Esophagus (tissue), 2 donors: ENCODE measurements at regions not wholly inside any gene's neighbourhood (a gene's known extent, or its start where the extent isn't known, plus 50 kb on each side); places are given as distances from the start of the nearest gene placed in this dataset.

Experiments used
- H3K27ac ChIP-seq, 2 donors: one replicate each; pipeline ENCODE4 v1.5.1; 2013; ENCODE audit warnings: low read depth in 2 of 2, mild to moderate bottlenecking in 2 of 2, inconsistent platforms in 1 of 2, low read length in 1 of 2, moderate library complexity in 1 of 2
- H3K27me3 ChIP-seq, 2 donors: one replicate each; pipeline ENCODE4 v1.6.1; 2013; ENCODE audit warnings: low read length in 2 of 2, control low read depth in 1 of 2, mild to moderate bottlenecking in 1 of 2; ENCODE audit not compliant: insufficient read depth in 2 of 2, control insufficient read depth in 1 of 2
- H3K36me3 ChIP-seq, 2 donors: one replicate each; pipeline ENCODE4 v1.6.1; 2013; ENCODE audit warnings: low read length in 1 of 2; ENCODE audit not compliant: control insufficient read depth in 2 of 2, insufficient read depth in 2 of 2
- H3K4me1 ChIP-seq, 2 donors: one replicate each; pipeline ENCODE4 v1.6.1; 2013; ENCODE audit warnings: low read length in 1 of 2; ENCODE audit not compliant: control insufficient read depth in 2 of 2, insufficient read depth in 2 of 2
- H3K4me3 ChIP-seq, 2 donors: one replicate each; pipeline ENCODE4 v1.5.1; 2013; ENCODE audit warnings: low read length in 2 of 2, mild to moderate bottlenecking in 2 of 2, low read depth in 1 of 2, moderate library complexity in 1 of 2
- H3K9me3 ChIP-seq, 2 donors: one replicate each; pipeline ENCODE4 v1.6.1; 2013; ENCODE audit warnings: mild to moderate bottlenecking in 2 of 2, low read depth in 1 of 2, low read length in 1 of 2, moderate library complexity in 1 of 2; ENCODE audit not compliant: control insufficient read depth in 2 of 2, insufficient read depth in 1 of 2
- WGBS, 2 donors: extraction: QIAGEN DNeasy Blood & Tissue Kit; methylation state at CpG; one replicate each; pipeline ENCODE4 v1.1.7; 2013; 5-methylcytosine and 5-hydroxymethylcytosine counted together
- donor health status: healthy with polysubstance abuse.
- donor health status: Bipolar disorder and iron deficiency.

- no peaks in the 10 kb centered on the region for H3K36me3 ChIP-seq
- no peak overlapping the region for H3K27ac ChIP-seq
- H3K27me3 ChIP-seq: no peaks in the 10 kb centered on the region
- H3K9me3 ChIP-seq: no peaks in the 10 kb centered on the region
- 37 to 38% methylated on average over 10 of the region's 10 CpGs for WGBS, 2 donors
- H3K4me1 ChIP-seq: no peaks in the 10 kb centered on the region
- H3K4me3 ChIP-seq: no peak overlapping the region
These were observed 203.5 kb upstream of the MTNR1B start for GRCh38 chr11:92765965-92766371.

- H3K27me3 ChIP-seq: no peaks in the 10 kb centered on the region
- no peak overlapping the region for H3K27ac ChIP-seq
- H3K4me3 ChIP-seq: no peak overlapping the region
- H3K4me1 ChIP-seq: no peaks in the 10 kb centered on the region
- WGBS, 2 donors: 78 to 82% methylated on average over 7 of the region's 7 CpGs
- H3K36me3 ChIP-seq: no peaks in the 10 kb centered on the region
- no peaks in the 10 kb centered on the region for H3K9me3 ChIP-seq
These were observed 202.8 kb upstream of the MTNR1B start for GRCh38 chr11:92766698-92767097.

- Histone ChIP-seq H3K4me3 (no peak overlapping the region), H3K27ac (no peak overlapping the region), H3K4me1 (no peaks in the 10 kb centered on the region), H3K27me3 (no peaks in the 10 kb centered on the region), H3K9me3 (no peaks in the 10 kb centered on the region), H3K36me3 (no peaks in the 10 kb centered on the region)
- WGBS, 2 donors: 92 to 94% methylated on average over 1 of the region's 1 CpG
These were observed 202.0 kb upstream of the MTNR1B start for GRCh38 chr11:92767416-92767815.

- Histone ChIP-seq H3K4me1 (no peaks in the 10 kb centered on the region), H3K9me3 (no peaks in the 10 kb centered on the region), H3K36me3 (no peaks in the 10 kb centered on the region), H3K4me3 (no peak overlapping the region), H3K27ac (no peak overlapping the region), H3K27me3 (no peaks in the 10 kb centered on the region)
- 84 to 85% methylated on average over 5 of the region's 5 CpGs for whole genome bisulfite sequencing, 2 donors
These were observed 201.2 kb upstream of the MTNR1B start for GRCh38 chr11:92768121-92768840.

GRCh38 chr11:92769112-92769511 is 200.3 kb upstream of the MTNR1B start:
- Histone ChIP-seq H3K4me3 (no peak overlapping the region), H3K27me3 (no peaks in the 10 kb centered on the region), H3K9me3 (no peaks in the 10 kb centered on the region), H3K4me1 (no peaks in the 10 kb centered on the region), H3K27ac (no peak overlapping the region), H3K36me3 (no peaks in the 10 kb centered on the region)
- WGBS, 2 donors: 55 to 65% methylated on average over 2 of the region's 2 CpGs

GRCh38 chr11:92770419-92770818 is 199.0 kb upstream of the MTNR1B start:
- Histone ChIP-seq H3K4me3 (no peak overlapping the region), H3K9me3 (no peaks in the 10 kb centered on the region), H3K4me1 (no peaks in the 10 kb centered on the region), H3K27ac (no peak overlapping the region), H3K36me3 (no peaks in the 10 kb centered on the region), H3K27me3 (no peaks in the 10 kb centered on the region)
- WGBS, 2 donors: 92% methylated on average over 7 of the region's 7 CpGs

GRCh38 chr11:92770981-92771380 is 198.5 kb upstream of the MTNR1B start:
- H3K4me1 ChIP-seq: no peaks in the 10 kb centered on the region
- H3K9me3 ChIP-seq: no peaks in the 10 kb centered on the region
- no peaks in the 10 kb centered on the region for H3K36me3 ChIP-seq
- H3K4me3 ChIP-seq: no peak overlapping the region
- 68 to 71% methylated on average over 9 of the region's 9 CpGs for WGBS, 2 donors
- no peak overlapping the region for H3K27ac ChIP-seq
- no peaks in the 10 kb centered on the region for H3K27me3 ChIP-seq

- 82 to 84% methylated on average over 3 of the region's 3 CpGs for WGBS, 2 donors
- no peaks in the 10 kb centered on the region for H3K36me3 ChIP-seq
- no peak overlapping the region for H3K27ac ChIP-seq
- H3K27me3 ChIP-seq: no peaks in the 10 kb centered on the region
- H3K4me1 ChIP-seq: no peaks in the 10 kb centered on the region
- H3K4me3 ChIP-seq: no peak overlapping the region
- no peaks in the 10 kb centered on the region for H3K9me3 ChIP-seq
These were observed 197.8 kb upstream of the MTNR1B start for GRCh38 chr11:92771701-92772100.

- H3K9me3 ChIP-seq: no peaks in the 10 kb centered on the region
- 77 to 82% methylated on average over 2 of the region's 2 CpGs for WGBS, 2 donors
- H3K4me1 ChIP-seq: no peaks in the 10 kb centered on the region
- no peak overlapping the region for H3K27ac ChIP-seq
- H3K27me3 ChIP-seq: no peaks in the 10 kb centered on the region
- H3K36me3 ChIP-seq: no peaks in the 10 kb centered on the region
- H3K4me3 ChIP-seq: no peak overlapping the region
These were observed 194.3 kb upstream of the MTNR1B start for GRCh38 chr11:92775003-92775676.

GRCh38 chr11:92776676-92777075 is 192.8 kb upstream of the MTNR1B start:
- H3K4me3 ChIP-seq: no peak overlapping the region
- H3K36me3 ChIP-seq: no peaks in the 10 kb centered on the region
- H3K27me3 ChIP-seq: no peaks in the 10 kb centered on the region
- 72% methylated on average over 2 of the region's 2 CpGs for WGBS, 2 donors
- H3K27ac ChIP-seq: no peak overlapping the region
- H3K9me3 ChIP-seq: no peaks in the 10 kb centered on the region
- H3K4me1 ChIP-seq: no peaks in the 10 kb centered on the region
